Erythroblast (primary cell): ENCODE measurements at regions not wholly inside any gene's neighbourhood (a gene's known extent, or its start where the extent isn't known, plus 50 kb on each side); places are given as distances from the start of the nearest gene placed in this dataset.
"Not testable (repeated sequence)": the region's sequence is repeated elsewhere in the genome, so short reads cannot be mapped to it uniquely, and the experiment has no call there.

Experiments used
- DNase-seq, 2 experiments: peaks; one replicate each; lab custom pipeline; 2025; lab: John Stamatoyannopoulos, UW
- GATA1 ChIP-seq: IDR thresholded peaks from 2 replicates; pipeline ENCODE4 v1.6.1; 2011; ENCODE audit warnings: low read depth, mild to moderate bottlenecking, control low read depth, low read length, moderate library complexity
- POLR2A ChIP-seq: IDR thresholded peaks from 2 replicates; pipeline ENCODE4 v1.6.1; 2011; ENCODE audit warnings: mild to moderate bottlenecking, low read length

GRCh38 chr4:74555843-74556242 lies 110.9 kb downstream of the AREG start:
- TF ChIP-seq POLR2A, result no peak
- DNase-seq, result no peak

- DNase-seq, result no peak
- TF ChIP-seq POLR2A, result no peak
- no peak for TF ChIP-seq GATA1
Measured at GRCh38 chr4:74559853-74560252, 114.9 kb downstream of the AREG start.

GRCh38 chr4:74567981-74568380 lies 123.0 kb downstream of the AREG start:
- TF ChIP-seq POLR2A (no peak), GATA1 (no peak)
- DNase-seq, result no peak

GRCh38 chr4:74570095-74570494 lies 125.2 kb downstream of the AREG start:
- no peak for DNase-seq
- TF ChIP-seq POLR2A (no peak), GATA1 (no peak)

GRCh38 chr4:74578329-74578728 lies 133.4 kb downstream of the AREG start:
- no peak for DNase-seq
- TF ChIP-seq POLR2A (no peak), GATA1 (no peak)

GRCh38 chr4:74578865-74579264 lies 133.9 kb downstream of the AREG start:
- DNase-seq, result not testable (repeated sequence)

GRCh38 chr4:74583089-74583700 lies 138.3 kb downstream of the AREG start:
- DNase-seq, result no peak
- TF ChIP-seq GATA1, result no peak
- no peak for TF ChIP-seq POLR2A

- DNase-seq, result no peak
- TF ChIP-seq GATA1 (no peak), POLR2A (no peak)
Measured at GRCh38 chr4:74583757-74584156, 138.8 kb downstream of the AREG start.

GRCh38 chr4:74588350-74588749 lies 143.4 kb downstream of the AREG start:
- no peak for TF ChIP-seq GATA1
- no peak for DNase-seq

GRCh38 chr4:74590476-74590875 lies 145.5 kb downstream of the AREG start:
- no peak for TF ChIP-seq POLR2A
- no peak for TF ChIP-seq GATA1
- no peak for DNase-seq

- DNase-seq, result no peak
- no peak for TF ChIP-seq GATA1
- TF ChIP-seq POLR2A, result no peak
Measured at GRCh38 chr4:74598611-74599325, 153.8 kb downstream of the AREG start.

- no peak for TF ChIP-seq POLR2A
- no peak for TF ChIP-seq GATA1
- DNase-seq, result no peak
Measured at GRCh38 chr4:74603186-74603585, 158.2 kb downstream of the AREG start.

- no peak for DNase-seq
- TF ChIP-seq POLR2A, result no peak
- no peak for TF ChIP-seq GATA1
Measured at GRCh38 chr4:74608151-74608949, 163.4 kb downstream of the AREG start.

GRCh38 chr4:74610491-74610890 lies 165.6 kb downstream of the AREG start:
- TF ChIP-seq POLR2A, result no peak
- no peak for TF ChIP-seq GATA1
- DNase-seq, result no peak
